Endodermal cell (in vitro differentiated cells): ENCODE measurements at regions not wholly inside any gene's neighbourhood (a gene's known extent, or its start where the extent isn't known, plus 50 kb on each side); places are given as distances from the start of the nearest gene placed in this dataset.

Experiments
- DNase-seq: peaks from one replicate; pipeline ENCODE4 v3.0.0-alpha.2; 2017
- H3K27ac ChIP-seq: 2 replicates; pipeline ENCODE4 v1.5.1; 2013; ENCODE audit warnings: mild to moderate bottlenecking, low read depth, low read length, moderate library complexity
- H3K27me3 ChIP-seq: 2 replicates; pipeline ENCODE4 v1.6.1; 2013; ENCODE audit warnings: mild to moderate bottlenecking, low read length, moderate library complexity; ENCODE audit not compliant: insufficient read depth, control insufficient read depth, poor library complexity, severe bottlenecking
- H3K36me3 ChIP-seq: 2 replicates; pipeline ENCODE4 v1.7.0; 2013; ENCODE audit warnings: mild to moderate bottlenecking, low read length, moderate library complexity; ENCODE audit not compliant: control insufficient read depth, insufficient read depth
- H3K4me1 ChIP-seq: one replicate; pipeline ENCODE4 v1.7.0; 2013; ENCODE audit warnings: low read length; ENCODE audit not compliant: control insufficient read depth, insufficient read depth
- H3K4me3 ChIP-seq: 2 replicates; pipeline ENCODE4 v1.5.1; 2013; ENCODE audit warnings: mild to moderate bottlenecking, low read length, moderate library complexity
- H3K9ac ChIP-seq: 2 replicates; pipeline ENCODE4 v1.6.1; 2013; ENCODE audit warnings: mild to moderate bottlenecking, low read length, moderate library complexity; ENCODE audit not compliant: poor library complexity, severe bottlenecking; ENCODE audit errors: extremely low read depth
- H3K9me3 ChIP-seq: 2 replicates; pipeline ENCODE4 v1.6.1; 2013; ENCODE audit warnings: mild to moderate bottlenecking, low read length, moderate library complexity; ENCODE audit not compliant: control insufficient read depth
- H3K27ac Mint-ChIP-seq: 2 replicates; pipeline ENCODE4 v1.8.0; 2020; ENCODE audit warnings: mixed read lengths
- H3K27me3 Mint-ChIP-seq: 2 replicates; pipeline ENCODE4 v1.8.0; 2021; ENCODE audit warnings: mild to moderate bottlenecking, mixed read lengths; ENCODE audit not compliant: insufficient read depth
- H3K36me3 Mint-ChIP-seq: 2 replicates; pipeline ENCODE4 v1.8.0; 2020; ENCODE audit warnings: low read depth, mixed read lengths
- H3K4me1 Mint-ChIP-seq: 2 replicates; pipeline ENCODE4 v1.8.0; 2020; ENCODE audit warnings: mixed read lengths
- H3K4me3 Mint-ChIP-seq: 2 replicates; pipeline ENCODE4 v1.8.0; 2020; ENCODE audit warnings: mild to moderate bottlenecking, moderate library complexity, mixed read lengths
- H3K9me3 Mint-ChIP-seq: 2 replicates; pipeline ENCODE4 v1.8.0; 2020; ENCODE audit warnings: mild to moderate bottlenecking, mixed read lengths
- CTCF ChIP-seq: fragments of 200-600 bp; sonication (generic); conservative IDR thresholded peaks from 2 replicates; pipeline ENCODE4 v1.5.0; 2021; ENCODE audit warnings: antibody characterized with exemption, mild to moderate bottlenecking
- WGBS, 2 experiments: methylation state at CpG; one replicate each; pipeline versions ENCODE4 v1.1.5 to v1.1.7; 2013; ENCODE audit warnings: missing lambda C conversion rate in 2 of 2, mixed read lengths in 1 of 2; ENCODE audit not compliant: insufficient coverage in 1 of 2, insufficient read length in 1 of 2; 5-methylcytosine and 5-hydroxymethylcytosine counted together

- 92 to 100% methylated on average over 1 to 2 of the region's 2 CpGs for WGBS, 2 experiments
- Histone ChIP-seq H3K9me3 (no peaks in the 10 kb centered on the region), H3K27ac (no peak overlapping the region), H3K4me3 (no peak overlapping the region), H3K9ac (no peak overlapping the region), H3K27me3 (no peaks in the 10 kb centered on the region), H3K36me3 (no peaks in the 10 kb centered on the region), H3K4me1 (no peaks in the 10 kb centered on the region)
- H3K4me3 Mint-ChIP-seq = no peak overlapping the region
- no peaks in the 10 kb centered on the region for H3K4me1 Mint-ChIP-seq
- no peak overlapping the region for H3K27ac Mint-ChIP-seq
- H3K27me3 Mint-ChIP-seq = no peaks in the 10 kb centered on the region
- no peaks in the 10 kb centered on the region for H3K36me3 Mint-ChIP-seq
- TF ChIP-seq CTCF = no peak
- no peak for DNase-seq
- H3K9me3 Mint-ChIP-seq = no peaks in the 10 kb centered on the region
These were observed 473.2 kb upstream of the TECRL start for GRCh38 chr4:64882311-64883086.

- no peak for DNase-seq
- Mint-ChIP-seq H3K4me1 (no peaks in the 10 kb centered on the region), H3K4me3 (no peak overlapping the region), H3K27me3 (no peaks in the 10 kb centered on the region), H3K27ac (no peak overlapping the region), H3K9me3 (no peaks in the 10 kb centered on the region), H3K36me3 (no peaks in the 10 kb centered on the region)
- H3K27me3 ChIP-seq = no peaks in the 10 kb centered on the region
- H3K9ac ChIP-seq = no peak overlapping the region
- 95 to 98% methylated on average over 6 to 12 of the region's 12 CpGs for WGBS, 2 experiments
- H3K9me3 ChIP-seq = no peaks in the 10 kb centered on the region
- no peak overlapping the region for H3K4me3 ChIP-seq
- H3K36me3 ChIP-seq = no peaks in the 10 kb centered on the region
- TF ChIP-seq CTCF = no peak
- no peak overlapping the region for H3K27ac ChIP-seq
- H3K4me1 ChIP-seq = no peaks in the 10 kb centered on the region
These were observed 471.3 kb upstream of the TECRL start for GRCh38 chr4:64880557-64880956.

- no peaks in the 10 kb centered on the region for H3K4me1 Mint-ChIP-seq
- H3K27ac Mint-ChIP-seq = no peak overlapping the region
- no peak for TF ChIP-seq CTCF
- DNase-seq = no peak
- Histone ChIP-seq H3K9ac (no peak overlapping the region), H3K36me3 (no peaks in the 10 kb centered on the region), H3K9me3 (no peaks in the 10 kb centered on the region), H3K27me3 (no peaks in the 10 kb centered on the region), H3K27ac (no peak overlapping the region), H3K4me3 (no peak overlapping the region), H3K4me1 (no peaks in the 10 kb centered on the region)
- H3K4me3 Mint-ChIP-seq = no peak overlapping the region
- no peaks in the 10 kb centered on the region for H3K9me3 Mint-ChIP-seq
- H3K27me3 Mint-ChIP-seq = no peaks in the 10 kb centered on the region
- WGBS, 2 experiments = 100% methylated on average over 3 of the region's 3 CpGs; no CpG with 5 or more reads in 1 of the 2 experiments
- H3K36me3 Mint-ChIP-seq = no peaks in the 10 kb centered on the region
These were observed 466.8 kb upstream of the TECRL start for GRCh38 chr4:64876021-64876420.
